K562 (cell line): ENCODE measurements at regions not wholly inside any gene's neighbourhood (a gene's known extent, or its start where the extent isn't known, plus 50 kb on each side); places are given as distances from the start of the nearest gene placed in this dataset.

Source experiments
- ATAC-seq: fragments of 200-7000 bp; cut with Tn5 transposase; 3 replicates; pipeline ENCODE4 v1.9.1; 2020; ENCODE audit warnings: moderate library complexity
- BruUV-seq: library from RNA; stranded (reverse); fragments of 400-500 nt; replicated peaks from 2 replicates; lab custom pipeline; 2021; lab: Mats Ljungman, UMichigan
- CTCF ChIA-PET: fragments of 300-600 bp; formaldehyde crosslinking; extraction: SDS; loops from one replicate; lab custom pipeline; 2021; ENCODE audit warnings: low intra/inter-chr PET ratio; lab: Yijun Ruan, JAX
- POLR2A ChIA-PET: fragments of 300-600, 350-650 bp; sonication (Branson Sonifier 250); formaldehyde crosslinking; extraction: SDS; loops from one replicate; lab custom pipeline; 2021; ENCODE audit warnings: antibody characterized with exemption, inconsistent platforms; lab: Yijun Ruan, JAX
- DNase-seq, 4 experiments: peaks; one replicate each; pipeline versions ENCODE4 v3.0.0 to v3.0.0-alpha.2; 2011 to 2018; ENCODE audit warnings: low spot score in 3 of 4, mixed read lengths in 3 of 4; ENCODE audit errors: extremely low read depth in 1 of 4
- FAIRE-seq: peaks from 2 replicates; lab custom pipeline; 2011; peaks lifted over from hg19 to GRCh38; lab: Jason Lieb, UNC
- H2AFZ ChIP-seq: 2 replicates; pipeline ENCODE4 v1.6.0; 2011; ENCODE audit warnings: low read depth, low read length, control low read depth, inconsistent platforms
- H3K27ac ChIP-seq: fragments of 200-600 bp; 3 replicates; pipeline ENCODE4 v1.8.0; 2011; ENCODE audit warnings: low read depth, mild to moderate bottlenecking, control low read depth, inconsistent platforms, low read length, moderate library complexity, mixed read lengths; ENCODE audit errors: extremely low read depth
- H3K27me3 ChIP-seq, 2 experiments: fragments of 300-600 bp in 1 of 2; 2 replicates in 1 of 2; 3 replicates in 1 of 2; pipeline versions ENCODE4 v1.6.0 to v1.8.0; 2011; ENCODE audit warnings: inconsistent platforms in 2 of 2, low read length in 2 of 2, mild to moderate bottlenecking in 1 of 2, mixed read lengths in 1 of 2, moderate library complexity in 1 of 2; ENCODE audit not compliant: control insufficient read depth in 2 of 2, insufficient read depth in 2 of 2
- H3K36me3 ChIP-seq: fragments of 300-600 bp; 3 replicates; pipeline ENCODE4 v1.8.0; 2011; ENCODE audit warnings: mild to moderate bottlenecking, low read length, inconsistent platforms; ENCODE audit not compliant: control insufficient read depth, insufficient read depth
- H3K4me1 ChIP-seq, 2 experiments: fragments of 200-600 bp in 1 of 2; replicated peaks in 1 of 2; 2 replicates in 1 of 2; 3 replicates in 1 of 2; pipeline versions ENCODE4 v1.5.1 to v1.8.0; 2011; ENCODE audit warnings: inconsistent platforms in 2 of 2, low read length in 2 of 2, mild to moderate bottlenecking in 1 of 2, mixed read lengths in 1 of 2, moderate library complexity in 1 of 2; ENCODE audit not compliant: control insufficient read depth in 2 of 2, insufficient read depth in 2 of 2
- H3K4me2 ChIP-seq: 2 replicates; pipeline ENCODE4 v1.6.1; 2011; ENCODE audit warnings: low read length, control low read depth, inconsistent platforms, mixed read lengths; ENCODE audit not compliant: insufficient read depth
- H3K4me3 ChIP-seq: fragments of 200-600 bp; sonication (generic), shearing (Covaris generic); 2 replicates; pipeline ENCODE4 v1.5.1; 2016; ENCODE audit warnings: control low read depth, inconsistent platforms
- H3K79me2 ChIP-seq: fragments of 200-600 bp; 3 replicates; pipeline ENCODE4 v1.8.0; 2011; ENCODE audit warnings: low read length, inconsistent platforms; ENCODE audit not compliant: control insufficient read depth, insufficient read depth
- H3K9ac ChIP-seq, 2 experiments: 2 replicates each; pipeline versions ENCODE4 v1.6.0 to v1.6.1; 2011; ENCODE audit warnings: low read depth in 2 of 2, low read length in 2 of 2, control low read depth in 1 of 2, inconsistent platforms in 1 of 2, mild to moderate bottlenecking in 1 of 2, mixed read lengths in 1 of 2; ENCODE audit not compliant: insufficient read depth in 1 of 2
- H3K9me1 ChIP-seq: one replicate; pipeline ENCODE4 v1.6.0; 2011; ENCODE audit warnings: inconsistent platforms, mild to moderate bottlenecking, low read length, moderate library complexity; ENCODE audit not compliant: control insufficient read depth, insufficient read depth
- H3K9me3 ChIP-seq: replicated peaks from 2 replicates; pipeline ENCODE4 v1.5.1; 2011; ENCODE audit warnings: low read depth, low read length, inconsistent platforms; ENCODE audit not compliant: control insufficient read depth, insufficient read depth
- H4K20me1 ChIP-seq: replicated peaks from 2 replicates; pipeline ENCODE4 v1.6.1; 2011; ENCODE audit warnings: low read length, inconsistent platforms, mixed read lengths; ENCODE audit not compliant: control insufficient read depth, insufficient read depth
- CHD7 ChIP-seq: fragments of 200-600 bp; sonication (generic); IDR thresholded peaks from one replicate; pipeline ENCODE4 v1.6.1; 2012; ENCODE audit warnings: mild to moderate bottlenecking, low read depth, low read length, inconsistent platforms
- NCOA1 ChIP-seq: fragments of 450-650 bp; IDR thresholded peaks from 2 replicates; pipeline ENCODE4 v1.6.1; 2016; ENCODE audit warnings: low read depth
- RNF2 ChIP-seq: sonication (generic); IDR thresholded peaks from 2 replicates; pipeline ENCODE4 v1.6.1; 2016
- ZNF354B ChIP-seq: fragments of 250-450 bp; sonication (Bioruptor Pico); IDR thresholded peaks from 2 replicates; pipeline ENCODE4 v1.4.0; 2020
- WGBS: fragments of 100-300 bp; shearing (Covaris generic); methylation state at CpG from one replicate; pipeline ENCODE4 v1.1.6; 2016; ENCODE audit warnings: low coverage, mixed read lengths; ENCODE audit not compliant: insufficient coverage; ENCODE audit errors: missing lambda C conversion rate; 5-methylcytosine and 5-hydroxymethylcytosine counted together
- in situ Hi-C: fragments of 300-500 bp; cut with MboI; formaldehyde crosslinking; loops from 4 replicates; pipeline ENCODE4 v1.15.0; 2018; ENCODE audit warnings: inconsistent platforms, mixed read lengths
- intact Hi-C: fragments of 100-400 bp; cut with micrococcal nuclease; formaldehyde crosslinking; loops from 2 replicates; pipeline ENCODE4 v1.14.2; 2022
- TF ChIP-seq, protein P1 (sequence below), 2 experiments: fragments of 150-350 bp in 1 of 2; IDR thresholded peaks; 2 replicates each; pipeline ENCODE4 v1.6.1; 2012 to 2016; ENCODE audit warnings: low read depth in 2 of 2, low read length in 2 of 2, mild to moderate bottlenecking in 1 of 2, moderate library complexity in 1 of 2

DNA sequence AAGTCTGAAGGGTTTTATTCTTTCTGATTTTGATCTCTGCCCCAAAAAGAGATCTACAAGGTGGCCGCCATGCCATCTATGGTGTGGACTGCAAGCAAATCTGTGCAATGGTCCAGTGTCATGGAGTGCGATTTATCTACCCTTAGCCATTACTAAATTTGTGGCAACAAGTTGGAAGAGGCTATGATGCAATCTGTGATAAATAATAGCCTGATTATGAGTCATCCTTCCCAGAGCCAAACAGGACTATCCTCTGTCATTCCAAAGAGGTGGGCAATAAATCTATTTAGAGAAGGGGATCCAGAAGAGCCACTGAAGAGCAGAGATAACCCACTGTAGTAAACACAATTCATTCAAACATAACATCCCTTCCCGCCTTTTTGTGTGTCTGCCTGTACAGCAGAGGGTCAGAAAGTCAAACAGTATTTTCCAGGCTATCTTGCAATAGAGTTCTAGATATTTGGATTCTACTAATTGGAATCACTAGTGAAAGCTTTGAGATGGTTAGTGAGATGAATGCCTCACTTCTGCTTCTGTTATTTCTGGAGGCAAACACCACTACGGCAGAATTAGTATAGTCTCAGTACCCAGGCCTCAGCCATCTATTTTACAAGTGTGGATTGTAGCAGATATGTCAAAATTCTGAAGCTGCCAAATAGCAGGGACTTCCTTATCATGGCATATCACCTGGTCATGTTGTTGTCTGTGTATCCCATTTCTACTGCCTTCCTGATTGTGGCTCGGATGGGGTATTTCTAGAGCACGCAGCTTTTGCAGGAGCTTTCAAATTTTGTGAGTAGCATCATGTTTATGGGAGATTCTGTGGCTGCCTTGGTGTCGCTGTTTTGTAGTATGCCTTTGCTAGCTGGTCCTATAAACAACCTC, 192.0 kb downstream of the SMIM20 start:
- Histone ChIP-seq H3K27ac (no peak overlapping the region), H2AFZ (no peak overlapping the region), H3K9me1 (no peaks in the 10 kb centered on the region), H3K4me1 (no peaks in the 10 kb centered on the region), H4K20me1 (no peaks in the 10 kb centered on the region), H3K9me3 (no peaks in the 10 kb centered on the region), H3K27me3 (no peaks in the 10 kb centered on the region), H3K36me3 (no peaks in the 10 kb centered on the region), H3K79me2 (no peaks in the 10 kb centered on the region), H3K9ac (no peak overlapping the region), H3K4me3 (no peak overlapping the region), H3K4me2 (no peak overlapping the region)
- 2% methylated on average over 7 of the region's 7 CpGs for WGBS
- in situ Hi-C loops, result no loop called here
- DNase-seq (peak in 2 of 4 experiments; percentile 8 to 10), ATAC-seq (peak; percentile 41; the same call in 2 of the 3 replicates), FAIRE-seq (no peak)
- no TSS peak for BruUV-seq
- CTCF ChIA-PET, result interaction anchor here (0.9 kb wide), 1 partner anchor 11 kb away, joined by 3 read pairs; no protein-coding TSS in a partner anchor
- intact Hi-C loops, result no loop called here
- POLR2A ChIA-PET, result no interaction called here
- TF ChIP-seq ZNF354B (CRISPR knock-in tag) (no peak), NCOA1 (no peak), RNF2 (no peak), CHD7 (no peak)
- TF ChIP-seq, protein P1, sequence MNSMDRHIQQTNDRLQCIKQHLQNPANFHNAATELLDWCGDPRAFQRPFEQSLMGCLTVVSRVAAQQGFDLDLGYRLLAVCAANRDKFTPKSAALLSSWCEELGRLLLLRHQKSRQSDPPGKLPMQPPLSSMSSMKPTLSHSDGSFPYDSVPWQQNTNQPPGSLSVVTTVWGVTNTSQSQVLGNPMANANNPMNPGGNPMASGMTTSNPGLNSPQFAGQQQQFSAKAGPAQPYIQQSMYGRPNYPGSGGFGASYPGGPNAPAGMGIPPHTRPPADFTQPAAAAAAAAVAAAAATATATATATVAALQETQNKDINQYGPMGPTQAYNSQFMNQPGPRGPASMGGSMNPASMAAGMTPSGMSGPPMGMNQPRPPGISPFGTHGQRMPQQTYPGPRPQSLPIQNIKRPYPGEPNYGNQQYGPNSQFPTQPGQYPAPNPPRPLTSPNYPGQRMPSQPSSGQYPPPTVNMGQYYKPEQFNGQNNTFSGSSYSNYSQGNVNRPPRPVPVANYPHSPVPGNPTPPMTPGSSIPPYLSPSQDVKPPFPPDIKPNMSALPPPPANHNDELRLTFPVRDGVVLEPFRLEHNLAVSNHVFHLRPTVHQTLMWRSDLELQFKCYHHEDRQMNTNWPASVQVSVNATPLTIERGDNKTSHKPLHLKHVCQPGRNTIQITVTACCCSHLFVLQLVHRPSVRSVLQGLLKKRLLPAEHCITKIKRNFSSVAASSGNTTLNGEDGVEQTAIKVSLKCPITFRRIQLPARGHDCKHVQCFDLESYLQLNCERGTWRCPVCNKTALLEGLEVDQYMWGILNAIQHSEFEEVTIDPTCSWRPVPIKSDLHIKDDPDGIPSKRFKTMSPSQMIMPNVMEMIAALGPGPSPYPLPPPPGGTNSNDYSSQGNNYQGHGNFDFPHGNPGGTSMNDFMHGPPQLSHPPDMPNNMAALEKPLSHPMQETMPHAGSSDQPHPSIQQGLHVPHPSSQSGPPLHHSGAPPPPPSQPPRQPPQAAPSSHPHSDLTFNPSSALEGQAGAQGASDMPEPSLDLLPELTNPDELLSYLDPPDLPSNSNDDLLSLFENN (IDR thresholded peaks at IDR 0.05; ENCODE audit: low read depth in 2 of 2, low read length in 2 of 2), result no peak
